HEK293T (cell line): ENCODE measurements at regions not wholly inside any gene's neighbourhood (a gene's known extent, or its start where the extent isn't known, plus 50 kb on each side); places are given as distances from the start of the nearest gene placed in this dataset.

Source experiments
- ELF4 ChIP-seq: fragments of 450-650 bp; IDR thresholded peaks from 2 replicates; pipeline ENCODE4 v1.6.1; 2017; ENCODE audit warnings: antibody characterized with exemption
- FOXA1 ChIP-seq: fragments of 450-650 bp; IDR thresholded peaks from 2 replicates; pipeline ENCODE4 v1.6.1; 2016; ENCODE audit warnings: mild to moderate bottlenecking
- HDGF ChIP-seq: fragments of 450-650 bp; IDR thresholded peaks from 2 replicates; pipeline ENCODE4 v1.6.1; 2017; ENCODE audit warnings: antibody characterized with exemption, borderline replicate concordance
- SP1 ChIP-seq: fragments of 450-650 bp; IDR thresholded peaks from 2 replicates; pipeline ENCODE4 v1.6.1; 2017
- TF ChIP-seq, protein P1 (sequence below): fragments of 450-650 bp; IDR thresholded peaks from 2 replicates; pipeline ENCODE4 v1.6.1; 2016

DNA sequence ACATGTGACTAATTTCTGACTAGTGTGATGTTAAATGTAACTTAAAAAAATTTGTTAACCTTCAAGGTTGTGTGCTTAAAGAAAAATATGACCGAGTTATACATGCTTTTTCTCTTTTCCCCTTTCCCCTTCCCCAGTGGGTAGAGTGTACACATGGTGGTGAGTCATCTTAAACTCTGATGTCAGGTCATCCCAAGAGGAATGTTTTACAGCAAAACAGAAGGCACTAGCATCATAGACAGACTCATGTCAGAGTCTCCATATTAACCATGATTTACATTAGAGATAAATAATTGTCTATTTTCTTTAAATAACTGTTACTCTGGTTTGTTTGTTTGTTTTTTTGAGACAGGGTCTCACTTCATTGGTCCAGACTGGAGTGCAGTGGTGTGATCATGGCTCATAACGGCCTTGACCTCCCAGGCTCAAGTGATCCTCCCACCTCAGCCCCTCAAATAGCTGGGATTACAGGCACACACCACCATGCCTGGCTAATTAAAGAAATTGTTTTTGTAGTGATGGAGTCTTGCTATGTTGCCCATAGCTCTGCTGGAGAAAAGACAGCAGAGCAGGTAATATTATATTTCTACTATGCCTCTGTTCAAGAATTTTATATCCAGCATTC, 160.4 kb upstream of the PCDH9 start:
- TF ChIP-seq, protein P1, sequence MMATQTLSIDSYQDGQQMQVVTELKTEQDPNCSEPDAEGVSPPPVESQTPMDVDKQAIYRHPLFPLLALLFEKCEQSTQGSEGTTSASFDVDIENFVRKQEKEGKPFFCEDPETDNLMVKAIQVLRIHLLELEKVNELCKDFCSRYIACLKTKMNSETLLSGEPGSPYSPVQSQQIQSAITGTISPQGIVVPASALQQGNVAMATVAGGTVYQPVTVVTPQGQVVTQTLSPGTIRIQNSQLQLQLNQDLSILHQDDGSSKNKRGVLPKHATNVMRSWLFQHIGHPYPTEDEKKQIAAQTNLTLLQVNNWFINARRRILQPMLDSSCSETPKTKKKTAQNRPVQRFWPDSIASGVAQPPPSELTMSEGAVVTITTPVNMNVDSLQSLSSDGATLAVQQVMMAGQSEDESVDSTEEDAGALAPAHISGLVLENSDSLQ: no peak
- TF ChIP-seq HDGF: no peak
- TF ChIP-seq ELF4: no peak
- TF ChIP-seq SP1: no peak
- TF ChIP-seq FOXA1: no peak
